ENCODE measurements at regions not wholly inside any gene's neighbourhood (a gene's known extent, or its start where the extent isn't known, plus 50 kb on each side); places are given as distances from the start of the nearest gene placed in this dataset.

GRCh38 chr11:70688142-70688541, 289.8 kb downstream of the CTTN start:
- no peak for DNase-seq

- DNase-seq: no peak
These were observed 291.4 kb downstream of the CTTN start for GRCh38 chr11:70689764-70690163.

GRCh38 chr11:70692131-70692530, 293.8 kb downstream of the CTTN start:
- DNase-seq: no peak

GRCh38 chr11:70694371-70694770, 296.0 kb downstream of the CTTN start:
- DNase-seq: no peak

GRCh38 chr11:70695086-70695960, 297.0 kb downstream of the CTTN start:
- no peak for DNase-seq

- no peak for DNase-seq
These were observed 297.7 kb downstream of the CTTN start for GRCh38 chr11:70696076-70696475.

GRCh38 chr11:70696564-70696963, 298.2 kb downstream of the CTTN start:
- DNase-seq: no peak

GRCh38 chr11:70697701-70698100, 299.4 kb downstream of the CTTN start:
- DNase-seq: no peak

- DNase-seq: no peak
These were observed 300.5 kb downstream of the CTTN start for GRCh38 chr11:70698871-70699270.

GRCh38 chr11:70699294-70700221, 301.2 kb downstream of the CTTN start:
- no peak for DNase-seq

- DNase-seq: no peak
These were observed 302.1 kb downstream of the CTTN start for GRCh38 chr11:70700453-70700852.

GRCh38 chr11:70700871-70701270, 302.5 kb downstream of the CTTN start:
- DNase-seq: no peak

GRCh38 chr11:70702040-70702648, 303.8 kb downstream of the CTTN start:
- no peak for DNase-seq

- no peak for DNase-seq
These were observed 305.1 kb downstream of the CTTN start for GRCh38 chr11:70703141-70704064.

- DNase-seq: no peak
These were observed 306.8 kb downstream of the CTTN start for GRCh38 chr11:70705097-70705496.

- no peak for DNase-seq
These were observed 307.6 kb downstream of the CTTN start for GRCh38 chr11:70705930-70706329.

- DNase-seq: no peak
These were observed 309.5 kb downstream of the CTTN start for GRCh38 chr11:70707821-70708220.

GRCh38 chr11:70709596-70709995, 311.3 kb downstream of the CTTN start:
- no peak for DNase-seq

GRCh38 chr11:70710192-70710591, 311.9 kb downstream of the CTTN start:
- DNase-seq: no peak

- DNase-seq: no peak
These were observed 312.3 kb downstream of the CTTN start for GRCh38 chr11:70710601-70711000.

GRCh38 chr11:70711095-70711910, 313.0 kb downstream of the CTTN start:
- no peak for DNase-seq

- DNase-seq: no peak
These were observed 313.5 kb downstream of the CTTN start for GRCh38 chr11:70711911-70712185.
